Activated CD8-positive, alpha-beta T cell treated with anti-CD3 and anti-CD28 coated beads for 36 hours (primary cell): ENCODE measurements at regions not wholly inside any gene's neighbourhood (a gene's known extent, or its start where the extent isn't known, plus 50 kb on each side); places are given as distances from the start of the nearest gene placed in this dataset.

Experiments
- ATAC-seq: fragments of 200-7000 bp; cut with Tn5 transposase; one replicate; pipeline ENCODE4 v1.10.0; 2021; ENCODE audit warnings: mild to moderate bottlenecking, moderate library complexity
- CTCF ChIA-PET: fragments of 350-600 bp; sonication (Branson Sonifier 250); formaldehyde crosslinking; loops from one replicate; lab custom pipeline; 2021; ENCODE audit warnings: antibody characterized with exemption; lab: Charles Lee
- POLR2A ChIA-PET: fragments of 350-600 bp; sonication (Branson Sonifier 250); formaldehyde crosslinking; loops from one replicate; lab custom pipeline; 2021; ENCODE audit warnings: antibody characterized with exemption; lab: Charles Lee
- DNase-seq: peaks from one replicate; pipeline ENCODE4 v3.0.0-alpha.2; 2020
- H3K27ac Mint-ChIP-seq: one replicate; pipeline ENCODE4 v1.8.0; 2021; ENCODE audit warnings: mild to moderate bottlenecking, mixed read lengths
- H3K27me3 Mint-ChIP-seq: one replicate; pipeline ENCODE4 v1.8.0; 2021; ENCODE audit warnings: mixed read lengths
- H3K36me3 Mint-ChIP-seq: one replicate; pipeline ENCODE4 v1.8.0; 2021; ENCODE audit warnings: low read depth, mixed read lengths
- H3K4me1 Mint-ChIP-seq: one replicate; pipeline ENCODE4 v1.8.0; 2021; ENCODE audit warnings: low read depth, mixed read lengths
- H3K4me3 Mint-ChIP-seq: one replicate; pipeline ENCODE4 v1.8.0; 2021; ENCODE audit warnings: mild to moderate bottlenecking, moderate library complexity, mixed read lengths
- H3K9me3 Mint-ChIP-seq: one replicate; pipeline ENCODE4 v1.8.0; 2021; ENCODE audit warnings: mixed read lengths
- intact Hi-C: fragments of 100-400 bp; cut with micrococcal nuclease; formaldehyde crosslinking; loops from one replicate; pipeline ENCODE4 v1.10.0; 2022
- TF ChIP-seq, protein P1 (sequence below): fragments of 200-600 bp; IDR thresholded peaks from one replicate; pipeline ENCODE4 v1.8.0; 2022; ENCODE audit warnings: antibody characterized with exemption, mild to moderate bottlenecking

DNA sequence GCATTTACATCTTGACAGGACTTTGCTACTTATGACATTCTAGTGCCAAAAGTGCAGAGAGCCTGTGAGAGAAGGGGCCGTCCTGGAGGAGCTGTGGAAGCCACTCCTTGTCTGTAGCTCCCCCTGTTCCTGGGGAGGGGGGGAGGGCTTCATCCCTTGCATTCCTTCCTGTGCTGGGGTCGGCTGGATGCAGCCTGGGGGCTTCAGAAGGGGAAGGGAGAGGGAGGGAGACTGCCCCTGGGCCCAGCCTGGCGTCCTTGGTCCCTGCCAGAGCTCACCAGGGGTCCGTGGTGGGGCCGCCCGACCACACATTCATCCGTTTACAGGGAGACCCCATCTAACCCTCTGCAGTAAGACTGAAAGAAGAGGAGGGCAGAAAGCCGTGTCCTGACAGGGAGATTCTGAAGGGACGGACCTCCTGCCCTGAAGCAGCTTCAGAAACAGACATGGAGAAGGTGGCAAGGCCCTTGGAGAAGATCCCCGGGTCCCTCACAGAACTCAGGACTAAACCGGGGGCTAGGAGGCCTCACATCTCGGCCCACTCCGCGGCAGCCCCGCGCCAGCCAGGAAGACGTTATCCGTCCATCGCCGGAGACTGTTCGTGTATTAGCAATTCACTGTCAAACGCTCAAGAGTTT lies 258.3 kb upstream of the SALL3 start:
- H3K4me1 Mint-ChIP-seq: no peaks in the 10 kb centered on the region
- POLR2A ChIA-PET: no interaction called here
- no peaks in the 10 kb centered on the region for H3K36me3 Mint-ChIP-seq
- no peak for ATAC-seq
- intact Hi-C loops: no loop called here
- DNase-seq: no peak
- H3K4me3 Mint-ChIP-seq: no peak overlapping the region
- no peaks in the 10 kb centered on the region for H3K9me3 Mint-ChIP-seq
- no peak overlapping the region for H3K27ac Mint-ChIP-seq
- TF ChIP-seq, protein P1, sequence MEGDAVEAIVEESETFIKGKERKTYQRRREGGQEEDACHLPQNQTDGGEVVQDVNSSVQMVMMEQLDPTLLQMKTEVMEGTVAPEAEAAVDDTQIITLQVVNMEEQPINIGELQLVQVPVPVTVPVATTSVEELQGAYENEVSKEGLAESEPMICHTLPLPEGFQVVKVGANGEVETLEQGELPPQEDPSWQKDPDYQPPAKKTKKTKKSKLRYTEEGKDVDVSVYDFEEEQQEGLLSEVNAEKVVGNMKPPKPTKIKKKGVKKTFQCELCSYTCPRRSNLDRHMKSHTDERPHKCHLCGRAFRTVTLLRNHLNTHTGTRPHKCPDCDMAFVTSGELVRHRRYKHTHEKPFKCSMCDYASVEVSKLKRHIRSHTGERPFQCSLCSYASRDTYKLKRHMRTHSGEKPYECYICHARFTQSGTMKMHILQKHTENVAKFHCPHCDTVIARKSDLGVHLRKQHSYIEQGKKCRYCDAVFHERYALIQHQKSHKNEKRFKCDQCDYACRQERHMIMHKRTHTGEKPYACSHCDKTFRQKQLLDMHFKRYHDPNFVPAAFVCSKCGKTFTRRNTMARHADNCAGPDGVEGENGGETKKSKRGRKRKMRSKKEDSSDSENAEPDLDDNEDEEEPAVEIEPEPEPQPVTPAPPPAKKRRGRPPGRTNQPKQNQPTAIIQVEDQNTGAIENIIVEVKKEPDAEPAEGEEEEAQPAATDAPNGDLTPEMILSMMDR: no peak
- CTCF ChIA-PET: no interaction called here
- peaks cover 17% of the 10 kb centered on the region for H3K27me3 Mint-ChIP-seq

DNA sequence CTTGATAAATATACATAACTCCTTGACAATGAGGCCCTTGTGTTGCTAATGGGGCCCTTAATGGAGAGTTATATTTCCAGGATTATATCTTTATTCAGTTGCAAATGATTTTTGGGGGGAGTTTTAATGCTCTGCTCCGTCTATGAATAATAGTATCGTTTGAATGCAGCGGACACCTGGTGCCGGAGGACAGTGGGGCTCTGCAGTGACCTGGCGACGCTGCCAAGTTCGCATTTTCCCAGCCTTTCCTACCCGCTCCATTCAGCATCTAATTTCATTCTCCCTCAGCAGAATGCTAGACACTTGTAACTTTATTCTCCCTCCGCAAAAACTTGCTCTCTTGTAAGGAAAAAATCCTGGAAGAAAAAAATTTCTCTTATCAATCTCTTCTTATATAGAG lies 257.6 kb upstream of the SALL3 start:
- ATAC-seq: no peak
- H3K36me3 Mint-ChIP-seq: no peaks in the 10 kb centered on the region
- ChIA-PET CTCF (no interaction called here), POLR2A (no interaction called here)
- H3K27me3 Mint-ChIP-seq: peaks cover 17% of the 10 kb centered on the region
- H3K4me1 Mint-ChIP-seq: no peaks in the 10 kb centered on the region
- no peak overlapping the region for H3K4me3 Mint-ChIP-seq
- intact Hi-C loops: no loop called here
- no peaks in the 10 kb centered on the region for H3K9me3 Mint-ChIP-seq
- TF ChIP-seq, protein P1: no peak
- DNase-seq: no peak
- no peak overlapping the region for H3K27ac Mint-ChIP-seq

DNA sequence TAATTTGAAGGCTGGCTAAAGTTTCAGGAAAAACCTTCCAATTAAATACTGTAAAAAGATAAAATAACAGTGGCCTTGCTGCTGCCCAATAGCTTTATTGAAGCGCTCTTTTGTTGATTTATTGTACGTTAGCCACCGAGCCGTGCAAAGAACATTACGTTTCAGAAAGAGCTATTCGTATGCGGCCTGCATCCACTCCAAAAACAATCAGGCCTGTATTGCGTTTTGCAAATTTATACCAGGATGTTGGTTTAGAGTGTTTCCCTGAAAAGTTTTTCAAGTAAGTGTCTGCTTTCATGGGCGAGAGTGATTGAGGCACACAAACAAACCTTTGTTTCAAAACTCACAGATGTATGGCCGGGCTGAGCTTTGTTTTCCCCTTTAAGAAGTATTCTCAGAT lies 257.2 kb upstream of the SALL3 start:
- CTCF ChIA-PET: no interaction called here
- no peak for ATAC-seq
- Mint-ChIP-seq H3K27ac (no peak overlapping the region), H3K27me3 (peaks cover 17% of the 10 kb centered on the region), H3K9me3 (no peaks in the 10 kb centered on the region), H3K36me3 (no peaks in the 10 kb centered on the region), H3K4me3 (no peak overlapping the region), H3K4me1 (no peaks in the 10 kb centered on the region)
- TF ChIP-seq, protein P1: no peak
- no peak for DNase-seq
- intact Hi-C loops: no loop called here
- POLR2A ChIA-PET: no interaction called here

DNA sequence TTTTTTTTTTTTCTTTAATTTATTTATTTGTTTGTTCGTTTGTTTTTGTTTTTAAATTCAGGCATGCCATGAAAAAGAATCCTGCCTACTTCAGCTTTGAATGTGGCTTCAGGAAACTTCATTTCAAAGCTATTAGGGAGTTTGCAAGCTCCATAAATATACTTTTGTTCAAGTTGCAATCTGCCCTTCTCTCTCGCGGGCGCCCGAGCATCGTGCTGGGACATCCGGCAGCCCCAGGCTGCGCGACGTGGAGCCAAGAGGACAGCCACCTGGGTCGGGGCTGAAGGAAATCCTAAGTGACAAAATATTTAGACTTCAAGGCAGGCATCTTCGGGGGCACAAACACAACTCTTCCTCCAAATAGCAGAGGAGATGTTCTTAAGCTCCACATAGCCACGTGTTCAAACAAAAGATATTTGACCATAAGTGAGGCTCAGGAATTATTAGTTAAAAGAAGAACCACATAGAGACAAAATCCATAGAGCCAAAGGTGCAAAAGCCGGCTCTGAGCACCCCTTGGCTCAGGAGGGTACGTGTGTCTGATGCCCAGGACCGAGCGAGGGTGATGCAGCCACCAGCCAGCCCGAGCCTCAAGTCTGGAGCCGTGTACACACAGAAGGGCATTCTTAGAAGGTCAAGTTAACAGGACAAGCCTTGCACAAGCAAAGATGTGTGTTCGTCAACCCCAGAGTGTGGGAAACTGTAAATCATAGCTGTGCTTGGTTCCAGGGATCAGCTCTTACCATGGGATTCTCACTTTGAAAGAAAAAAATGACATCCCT lies 256.5 kb upstream of the SALL3 start:
- no peak overlapping the region for H3K4me3 Mint-ChIP-seq
- ChIA-PET POLR2A (no interaction called here), CTCF (no interaction called here)
- intact Hi-C loops: no loop called here
- TF ChIP-seq, protein P1: no peak
- ATAC-seq: no peak
- H3K9me3 Mint-ChIP-seq: no peaks in the 10 kb centered on the region
- no peaks in the 10 kb centered on the region for H3K36me3 Mint-ChIP-seq
- no peak overlapping the region for H3K27ac Mint-ChIP-seq
- peaks cover 17% of the 10 kb centered on the region for H3K27me3 Mint-ChIP-seq
- no peaks in the 10 kb centered on the region for H3K4me1 Mint-ChIP-seq
- no peak for DNase-seq

DNA sequence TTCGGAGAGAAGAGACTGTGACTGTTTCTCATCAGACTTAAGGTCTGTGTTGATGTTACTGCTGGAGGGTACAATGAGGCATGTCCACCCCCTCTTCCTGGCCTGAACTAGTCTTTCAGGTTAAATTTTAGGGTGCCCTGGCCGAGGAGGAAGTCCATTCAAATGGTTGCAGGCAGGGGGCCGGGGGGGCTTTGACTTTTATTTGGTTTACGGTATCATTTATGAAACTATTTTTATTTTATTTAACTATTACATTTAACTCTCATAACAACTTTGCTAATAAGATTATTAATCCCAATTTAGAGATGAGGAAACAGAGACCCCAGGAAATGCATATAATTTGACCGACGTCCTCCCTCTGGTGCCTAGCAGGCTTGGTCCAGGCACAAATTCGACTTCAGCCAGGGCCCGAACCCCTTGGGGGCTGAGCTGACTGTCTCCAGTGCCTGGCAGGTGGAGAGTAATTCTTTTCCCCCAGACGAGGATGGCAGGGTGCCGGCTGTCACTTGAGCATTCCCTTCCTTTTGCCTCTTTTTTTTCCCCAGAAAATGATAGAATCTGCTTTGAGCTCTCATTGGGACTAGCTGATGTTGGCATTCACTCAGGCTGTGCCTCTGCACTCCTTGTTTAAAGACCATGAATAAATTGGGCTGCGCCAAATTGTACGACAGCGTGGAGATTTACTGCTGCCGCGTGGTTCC lies 255.3 kb upstream of the SALL3 start:
- DNase-seq (no peak), ATAC-seq (no peak)
- Mint-ChIP-seq H3K4me3 (no peak overlapping the region), H3K36me3 (no peaks in the 10 kb centered on the region), H3K27ac (no peak overlapping the region), H3K27me3 (peaks cover 17% of the 10 kb centered on the region), H3K9me3 (no peaks in the 10 kb centered on the region), H3K4me1 (no peaks in the 10 kb centered on the region)
- TF ChIP-seq, protein P1: no peak
- ChIA-PET POLR2A (no interaction called here), CTCF (no interaction called here)
- intact Hi-C loops: no loop called here
